NCI-H2227 treated with DMSO at 0.1 percent for 48 hours (cell line): ENCODE measurements at regions not wholly inside any gene's neighbourhood (a gene's known extent, or its start where the extent isn't known, plus 50 kb on each side); places are given as distances from the start of the nearest gene placed in this dataset.

Source experiments
- DNase-seq: peaks from one replicate; lab custom pipeline; 2025; lab: John Stamatoyannopoulos, UW

DNA sequence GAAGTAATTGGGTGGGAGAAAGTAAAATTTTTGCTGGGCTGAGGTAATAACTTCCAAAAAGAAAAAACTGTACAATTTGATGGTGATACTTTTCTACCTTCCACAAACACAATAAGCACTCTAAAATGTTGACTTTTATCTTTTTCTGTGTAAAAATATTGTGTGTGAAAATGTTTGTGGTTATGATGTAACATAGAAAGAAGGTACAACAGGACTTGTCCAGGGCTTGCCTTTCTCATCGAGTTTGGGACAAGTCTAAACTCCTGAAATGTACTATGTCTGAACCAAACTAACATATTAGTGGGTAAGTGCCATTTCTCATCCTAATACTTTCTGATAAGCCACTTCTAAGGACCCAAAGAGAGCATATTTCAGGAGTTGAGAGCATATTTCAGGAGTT lies 174.2 kb upstream of the PDGFD start:
- no peak for DNase-seq

- peak; percentile 31 for DNase-seq
Measured at GRCh38 chr11:104337273-104337672, 173.3 kb upstream of the PDGFD start.

DNA sequence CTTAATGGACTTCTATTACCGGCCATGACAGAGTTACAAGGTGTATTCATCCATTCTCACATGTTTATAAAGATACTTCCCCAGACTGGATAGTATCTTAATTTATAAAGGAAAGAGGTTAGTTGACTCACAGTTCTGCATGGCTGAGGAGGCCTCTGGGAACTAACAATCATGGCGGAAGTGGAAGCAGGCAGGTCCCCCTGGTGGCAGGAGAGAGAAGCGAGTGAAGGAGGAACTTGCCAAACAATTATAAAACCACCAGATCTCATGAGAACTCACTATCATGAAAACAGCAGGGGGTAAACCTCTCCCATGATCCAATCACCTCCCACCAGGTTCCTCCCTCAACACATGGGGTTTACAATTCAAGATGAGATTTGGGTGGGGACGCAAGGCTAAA lies 170.0 kb upstream of the PDGFD start:
- DNase-seq = no peak

DNA sequence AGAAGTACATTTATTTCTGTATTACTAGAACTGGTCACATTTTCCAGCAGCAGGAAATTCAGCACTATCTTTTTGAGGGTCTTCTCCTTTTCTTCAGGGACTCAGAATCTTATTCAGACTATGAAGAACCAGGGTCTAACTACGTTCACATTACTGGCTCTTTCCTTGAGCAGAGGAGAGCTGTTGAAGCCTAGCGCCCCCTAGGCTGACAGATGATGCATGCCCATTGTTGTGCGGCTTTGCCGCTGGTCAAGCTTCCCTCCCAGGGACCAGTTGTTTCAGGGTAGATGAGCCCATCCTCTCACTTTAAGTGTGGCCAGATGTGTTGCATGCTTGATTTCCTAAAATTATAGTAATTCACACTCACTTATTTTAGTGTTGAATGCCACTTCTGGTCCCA lies 168.2 kb upstream of the PDGFD start:
- no peak for DNase-seq

GRCh38 chr11:104329078-104329665 lies 165.2 kb upstream of the PDGFD start:
- DNase-seq = no peak

DNA sequence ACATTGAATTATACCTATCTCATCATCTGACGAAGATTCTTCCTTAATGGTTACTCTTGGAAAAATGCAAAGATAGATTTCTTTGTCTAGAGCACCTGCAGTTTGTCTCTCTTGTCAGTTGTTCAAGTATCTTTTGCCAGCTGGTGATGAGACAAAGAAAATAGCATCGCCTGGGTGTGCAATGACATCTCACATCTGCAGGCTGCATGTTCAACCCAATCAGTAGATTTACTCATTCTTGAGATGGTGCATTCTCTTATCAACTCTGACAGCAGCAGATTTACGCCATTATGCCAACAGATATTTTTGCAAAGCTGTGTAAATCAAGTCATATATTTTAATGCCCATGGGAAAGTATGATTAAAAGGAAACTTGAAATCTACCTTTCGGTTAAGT lies 164.6 kb upstream of the PDGFD start:
- no peak for DNase-seq

DNA sequence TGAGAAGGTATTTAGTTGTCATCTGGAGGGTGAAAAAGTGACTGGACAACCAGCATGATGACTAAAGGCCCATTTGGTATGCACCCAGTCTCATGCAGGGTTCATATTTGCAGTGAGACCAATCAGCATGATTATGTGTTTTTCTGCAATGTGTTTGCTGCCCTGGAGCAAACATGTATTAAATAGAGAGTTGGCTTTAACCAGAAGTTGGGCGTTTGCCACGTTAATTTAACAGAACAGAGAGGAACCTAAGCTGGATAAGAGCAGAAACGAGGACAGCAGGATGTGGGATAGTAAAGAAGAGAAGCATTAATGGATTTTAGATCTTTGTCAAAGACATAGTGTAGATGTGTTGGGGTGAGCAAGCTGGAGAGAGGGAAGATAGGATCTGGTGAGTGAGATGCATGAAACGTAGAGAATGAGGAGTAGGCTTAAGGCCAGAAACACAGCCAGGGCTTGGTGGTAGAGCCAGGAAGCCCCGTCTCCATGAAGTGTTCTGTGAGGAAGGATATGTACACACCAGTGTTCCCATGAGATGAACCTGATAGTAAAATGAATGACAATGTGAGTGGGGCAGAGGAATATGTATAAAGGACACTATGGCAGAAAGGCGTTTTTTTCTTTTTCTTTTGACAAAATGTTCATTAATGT lies 164.0 kb upstream of the PDGFD start:
- no peak for DNase-seq

- no peak for DNase-seq
Measured at GRCh38 chr11:104325093-104325492, 161.1 kb upstream of the PDGFD start.

DNA sequence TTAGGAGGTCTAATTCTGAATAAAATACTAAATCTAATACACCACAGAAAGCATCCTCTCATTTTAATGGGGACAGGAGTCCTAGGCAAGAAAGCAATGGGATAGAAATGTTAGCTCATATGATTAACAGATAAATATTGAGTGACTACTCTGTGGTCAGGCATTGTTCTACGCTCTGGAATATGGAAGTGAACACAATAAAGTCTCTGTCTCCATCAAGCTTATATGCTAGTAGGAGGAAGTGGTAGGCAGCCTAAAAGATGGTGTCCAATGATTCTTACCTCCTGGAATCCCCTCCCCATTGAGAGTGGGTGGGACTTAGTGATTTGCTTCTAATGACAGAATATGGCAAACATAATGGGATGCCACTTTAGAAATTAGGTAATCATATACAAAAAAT lies 160.3 kb upstream of the PDGFD start:
- DNase-seq = no peak

DNA sequence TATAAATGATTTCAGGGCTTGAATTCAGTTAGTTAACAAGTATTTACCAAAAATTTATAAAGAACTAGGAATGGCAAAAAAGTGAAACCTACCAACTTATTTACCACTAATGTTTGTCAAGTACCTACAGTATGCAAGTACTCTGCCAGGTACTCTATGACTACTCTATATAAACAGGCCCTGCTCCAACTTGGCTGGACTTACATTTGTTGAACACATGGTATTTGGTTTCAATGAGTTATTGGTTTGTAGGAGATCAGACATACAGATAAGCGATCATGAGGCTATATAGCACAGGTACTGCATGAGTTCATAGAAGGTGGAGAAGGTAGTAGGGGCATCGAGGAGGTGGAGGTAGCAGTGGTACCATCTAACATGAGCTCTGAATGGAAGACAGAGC lies 159.9 kb upstream of the PDGFD start:
- no peak for DNase-seq

DNA sequence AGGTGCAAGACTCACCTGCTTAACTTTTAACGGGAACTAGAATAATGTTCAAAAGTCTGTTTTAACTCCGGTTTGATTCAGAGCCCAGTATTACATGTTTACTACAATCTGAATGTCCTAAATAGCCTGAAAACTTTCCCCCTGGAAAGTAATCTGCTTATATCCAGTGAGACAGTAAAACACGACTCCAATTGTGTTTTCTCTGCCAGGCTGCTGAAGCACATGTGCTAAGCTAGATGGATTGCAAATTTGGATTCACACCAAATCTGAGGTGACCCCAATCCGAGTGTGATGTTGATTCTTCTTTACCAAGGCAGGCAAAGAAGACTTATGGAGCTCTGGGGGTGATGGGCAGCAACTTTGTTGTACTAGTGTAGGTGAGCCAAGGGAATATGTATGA lies 158.7 kb upstream of the PDGFD start:
- no peak for DNase-seq

- DNase-seq = no peak
Measured at GRCh38 chr11:104320956-104321355, 157.0 kb upstream of the PDGFD start.

GRCh38 chr11:104320097-104320496 lies 156.2 kb upstream of the PDGFD start:
- DNase-seq = no peak

DNA sequence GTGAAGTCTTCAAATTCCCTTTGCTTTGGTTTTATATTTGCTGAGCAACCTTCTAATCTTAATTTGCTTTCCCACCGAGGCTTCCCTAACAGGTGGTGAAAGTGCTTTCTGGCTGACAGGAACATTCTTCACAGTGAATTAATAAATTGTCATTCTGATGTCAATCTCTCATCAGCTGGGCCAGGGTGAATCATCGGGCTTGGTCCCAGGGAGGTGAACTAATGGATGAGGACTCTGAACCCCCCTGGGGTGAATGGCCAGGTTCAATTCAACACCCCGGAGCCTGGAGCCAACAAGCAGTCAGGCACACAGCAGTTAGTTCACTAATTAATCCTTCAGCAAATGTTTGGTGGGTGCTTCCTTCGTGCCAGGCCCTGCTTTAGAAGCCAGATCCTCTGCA lies 155.4 kb upstream of the PDGFD start:
- no peak for DNase-seq

DNA sequence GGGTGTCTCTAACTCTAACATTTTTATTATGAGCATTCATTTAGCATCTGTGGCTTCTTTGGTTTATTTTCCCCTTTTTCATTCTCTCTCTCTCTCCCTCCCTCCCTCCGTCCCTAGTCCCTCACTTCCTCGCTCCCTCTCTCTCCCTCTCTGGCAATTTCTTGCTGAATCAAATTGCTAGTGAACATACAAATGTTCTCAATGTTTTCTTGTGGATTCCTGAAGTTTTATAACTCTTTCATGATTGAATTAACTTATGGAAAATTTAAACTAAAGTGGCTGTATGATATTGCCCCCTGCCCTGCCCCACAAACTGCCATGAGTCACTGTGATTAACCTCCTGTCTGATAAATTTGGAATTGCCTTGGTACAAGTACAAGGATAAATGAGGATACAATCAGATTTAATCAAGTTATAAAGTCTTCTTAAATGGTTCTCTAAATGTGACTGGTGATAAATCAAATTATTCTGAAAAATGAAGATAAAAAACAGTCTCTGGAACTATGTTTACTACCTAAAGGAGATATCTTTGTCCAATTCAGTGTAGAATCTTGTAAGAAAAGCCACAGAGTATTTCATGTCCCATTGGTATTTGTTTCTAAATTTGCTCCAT lies 143.0 kb upstream of the PDGFD start:
- no peak for DNase-seq

- no peak for DNase-seq
Measured at GRCh38 chr11:104301776-104302175, 137.8 kb upstream of the PDGFD start.

DNA sequence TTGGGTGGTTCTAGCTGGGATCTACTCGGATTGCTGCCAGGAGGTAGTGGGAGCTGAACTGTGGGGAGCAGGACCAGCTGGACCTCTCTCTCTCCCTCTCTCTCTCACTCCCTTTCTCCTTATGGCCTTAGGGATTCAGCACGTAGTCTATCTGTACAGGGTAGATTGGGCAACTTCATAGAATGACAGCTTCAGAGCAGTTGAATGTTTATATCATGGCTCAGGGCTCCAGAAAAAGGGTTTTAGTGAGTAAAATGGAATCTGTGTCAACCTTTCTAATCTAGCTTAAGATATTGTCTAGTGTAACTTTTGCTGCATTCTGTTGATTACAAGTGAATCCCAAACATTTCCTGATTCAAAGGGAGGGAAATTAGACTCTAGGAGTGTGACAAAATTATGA lies 127.7 kb upstream of the PDGFD start:
- no peak for DNase-seq

DNA sequence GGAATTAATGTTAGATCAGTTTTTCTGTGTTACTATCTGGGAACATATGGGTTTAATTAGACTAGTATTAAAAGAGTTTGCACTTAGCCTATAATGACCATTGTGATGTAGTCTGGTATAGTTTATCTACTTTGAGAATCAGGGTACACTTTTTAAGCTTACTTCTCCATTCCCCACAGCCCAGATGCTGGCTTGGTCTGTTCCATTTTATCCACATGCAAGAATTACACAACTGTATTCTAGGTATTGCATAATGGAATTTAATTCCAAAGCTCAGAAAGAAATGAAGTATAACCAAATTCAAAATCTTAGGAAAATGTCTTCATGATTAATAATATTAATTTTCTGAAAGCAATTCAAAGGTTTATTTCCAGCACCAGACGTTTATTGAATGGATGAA lies 122.2 kb upstream of the PDGFD start:
- DNase-seq = no peak

GRCh38 chr11:104279587-104279986 lies 115.6 kb upstream of the PDGFD start:
- DNase-seq = no peak

- DNase-seq = no peak
Measured at GRCh38 chr11:104275992-104276391, 112.0 kb upstream of the PDGFD start.

GRCh38 chr11:104260456-104260855 lies 96.5 kb upstream of the PDGFD start:
- DNase-seq = no peak

- no peak for DNase-seq
Measured at GRCh38 chr11:104259121-104259610, 95.2 kb upstream of the PDGFD start.

- DNase-seq = no peak
Measured at GRCh38 chr11:104256525-104256924, 92.6 kb upstream of the PDGFD start.

DNA sequence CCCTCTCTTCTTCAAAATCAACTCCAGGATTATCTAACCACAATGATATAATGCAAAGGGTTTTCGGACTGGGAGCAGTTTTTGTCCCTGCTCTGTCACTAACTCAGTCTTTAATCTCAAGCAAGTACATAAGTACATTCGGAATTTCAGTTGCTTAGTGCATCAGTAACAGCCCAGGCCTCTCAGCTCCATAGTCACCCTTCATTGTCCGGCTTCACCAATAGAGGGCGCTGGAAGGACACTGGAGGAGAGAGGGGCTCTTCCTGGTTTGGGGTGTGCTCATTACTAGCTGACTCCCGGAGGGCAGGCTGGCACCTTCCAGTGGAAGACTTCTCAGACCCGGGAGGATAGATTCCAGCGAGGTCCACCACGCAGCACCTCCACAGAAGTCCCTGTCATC lies 90.4 kb upstream of the PDGFD start:
- no peak for DNase-seq
